22Rv1 (cell line): ENCODE measurements at regions not wholly inside any gene's neighbourhood (a gene's known extent, or its start where the extent isn't known, plus 50 kb on each side); places are given as distances from the start of the nearest gene placed in this dataset.

Experiments
- H3K27ac ChIP-seq: fragments of 450-650 bp; 2 replicates; pipeline ENCODE4 v1.5.1; 2017
- ZFX ChIP-seq: fragments of 450-650 bp; IDR thresholded peaks from 2 replicates; pipeline ENCODE4 v1.6.1; 2017; ENCODE audit warnings: antibody characterized with exemption, borderline replicate concordance
- TF ChIP-seq, protein P1 (sequence below): fragments of 450-650 bp; IDR thresholded peaks from 2 replicates; pipeline ENCODE4 v1.5.1; 2017; ENCODE audit warnings: mild to moderate bottlenecking

DNA sequence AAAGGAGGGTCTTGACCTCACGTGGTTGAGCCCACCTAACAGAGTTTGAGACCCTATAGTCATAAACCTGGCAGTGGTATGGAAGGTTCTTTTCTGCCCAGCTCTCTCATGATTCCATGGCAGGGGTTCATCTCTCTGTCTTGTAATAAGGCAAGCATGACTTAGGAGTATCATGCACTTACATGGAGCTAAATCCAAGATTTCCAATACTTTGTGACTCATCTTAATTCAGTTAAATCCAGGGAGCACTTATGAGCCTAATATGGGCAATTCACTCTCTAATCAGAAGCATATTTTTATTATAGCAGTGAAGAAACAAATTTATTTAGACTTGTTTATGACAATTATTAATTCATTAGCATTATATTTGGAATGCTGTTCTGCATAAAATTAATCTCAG lies 131.8 kb upstream of the CPSF6 start:
- no peak overlapping the region for H3K27ac ChIP-seq
- TF ChIP-seq ZFX: no peak
- TF ChIP-seq, protein P1, sequence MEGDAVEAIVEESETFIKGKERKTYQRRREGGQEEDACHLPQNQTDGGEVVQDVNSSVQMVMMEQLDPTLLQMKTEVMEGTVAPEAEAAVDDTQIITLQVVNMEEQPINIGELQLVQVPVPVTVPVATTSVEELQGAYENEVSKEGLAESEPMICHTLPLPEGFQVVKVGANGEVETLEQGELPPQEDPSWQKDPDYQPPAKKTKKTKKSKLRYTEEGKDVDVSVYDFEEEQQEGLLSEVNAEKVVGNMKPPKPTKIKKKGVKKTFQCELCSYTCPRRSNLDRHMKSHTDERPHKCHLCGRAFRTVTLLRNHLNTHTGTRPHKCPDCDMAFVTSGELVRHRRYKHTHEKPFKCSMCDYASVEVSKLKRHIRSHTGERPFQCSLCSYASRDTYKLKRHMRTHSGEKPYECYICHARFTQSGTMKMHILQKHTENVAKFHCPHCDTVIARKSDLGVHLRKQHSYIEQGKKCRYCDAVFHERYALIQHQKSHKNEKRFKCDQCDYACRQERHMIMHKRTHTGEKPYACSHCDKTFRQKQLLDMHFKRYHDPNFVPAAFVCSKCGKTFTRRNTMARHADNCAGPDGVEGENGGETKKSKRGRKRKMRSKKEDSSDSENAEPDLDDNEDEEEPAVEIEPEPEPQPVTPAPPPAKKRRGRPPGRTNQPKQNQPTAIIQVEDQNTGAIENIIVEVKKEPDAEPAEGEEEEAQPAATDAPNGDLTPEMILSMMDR: no peak

GRCh38 chr12:69108037-69108436 lies 131.3 kb upstream of the CPSF6 start:
- TF ChIP-seq, protein P1: no peak
- TF ChIP-seq ZFX: no peak
- no peak overlapping the region for H3K27ac ChIP-seq

DNA sequence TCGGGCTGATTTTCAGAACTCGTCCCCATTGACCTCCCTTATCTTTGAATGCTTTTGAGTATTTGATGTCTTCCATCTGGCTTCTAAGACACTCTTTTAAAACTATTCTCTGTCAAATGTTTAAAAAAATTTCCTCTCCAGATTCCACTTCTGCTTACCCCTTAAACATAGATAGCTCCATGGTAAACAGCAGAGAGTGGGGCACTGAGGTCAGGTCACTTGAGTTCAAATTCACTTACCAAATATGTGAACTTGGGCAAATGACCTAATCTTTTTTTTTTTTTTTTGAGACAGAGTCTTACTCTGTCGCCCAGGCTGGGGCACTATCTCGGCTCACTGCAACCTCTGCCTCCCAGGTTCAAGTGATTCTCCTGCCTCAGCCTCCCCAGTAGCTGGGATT lies 126.8 kb upstream of the CPSF6 start:
- TF ChIP-seq, protein P1: no peak
- no peak for TF ChIP-seq ZFX
- H3K27ac ChIP-seq: no peak overlapping the region

GRCh38 chr12:69115099-69115498 lies 124.3 kb upstream of the CPSF6 start:
- no peak overlapping the region for H3K27ac ChIP-seq
- no peak for TF ChIP-seq ZFX
- TF ChIP-seq, protein P1: no peak

DNA sequence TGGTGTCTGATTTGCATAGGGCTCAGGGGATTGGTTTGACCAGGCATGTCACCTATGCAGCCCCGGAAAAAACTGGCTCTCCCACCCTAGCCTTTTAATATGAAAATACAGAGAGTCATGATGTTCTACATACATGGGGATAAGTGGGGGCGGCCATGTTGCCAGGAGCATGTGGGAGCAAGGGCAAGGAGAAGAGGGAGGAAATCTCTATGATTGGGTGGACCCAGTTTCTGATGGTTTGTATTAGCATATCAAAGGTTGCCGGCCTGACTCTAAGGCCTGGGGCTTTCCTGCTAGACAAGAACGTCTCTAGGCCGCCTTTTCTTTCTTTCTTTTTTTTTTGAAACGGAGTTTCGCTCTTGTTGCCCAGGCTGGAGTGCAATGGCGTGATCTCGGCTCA lies 123.4 kb upstream of the CPSF6 start:
- no peak overlapping the region for H3K27ac ChIP-seq
- TF ChIP-seq, protein P1: no peak
- no peak for TF ChIP-seq ZFX

- H3K27ac ChIP-seq: no peak overlapping the region
- no peak for TF ChIP-seq ZFX
- TF ChIP-seq, protein P1: no peak
Measured at GRCh38 chr12:69117566-69118266, 121.7 kb upstream of the CPSF6 start.

DNA sequence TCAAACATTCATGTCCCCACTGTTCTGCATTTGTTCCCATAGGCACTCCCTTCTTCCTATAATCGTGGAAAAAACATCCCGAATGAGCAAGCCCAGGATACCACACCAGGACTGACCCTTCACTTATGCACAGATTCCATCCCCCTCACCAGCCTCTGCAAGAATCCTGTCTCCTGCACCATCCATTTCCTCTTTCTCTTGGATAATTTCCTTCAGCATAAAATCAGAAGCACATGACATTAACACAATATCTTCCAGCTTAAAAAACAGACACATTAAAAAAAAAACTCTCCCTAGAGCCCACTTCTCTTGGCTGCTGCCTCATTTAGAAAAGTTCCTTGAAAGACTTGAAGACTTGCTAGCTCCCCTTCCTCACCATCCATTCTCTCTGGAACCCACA lies 120.9 kb upstream of the CPSF6 start:
- no peak for TF ChIP-seq ZFX
- TF ChIP-seq, protein P1: no peak
- no peak overlapping the region for H3K27ac ChIP-seq
